Liver (tissue), 8 donors: ENCODE measurements at regions not wholly inside any gene's neighbourhood (a gene's known extent, or its start where the extent isn't known, plus 50 kb on each side); places are given as distances from the start of the nearest gene placed in this dataset.

ENCODE experiments used
- DNase-seq: peaks from one replicate; pipeline ENCODE4 v3.0.0-alpha.2; 2017; ENCODE audit warnings: low spot score
- H3K27ac ChIP-seq, 2 donors: one replicate each; pipeline ENCODE4 v1.7.0; 2013; ENCODE audit warnings: inconsistent platforms in 2 of 2, low read length in 2 of 2, control low read depth in 1 of 2, low read depth in 1 of 2, mild to moderate bottlenecking in 1 of 2
- H3K27me3 ChIP-seq, 4 donors: one replicate each; pipeline versions ENCODE4 v1.6.1 to v1.7.0; 2013; ENCODE audit warnings: low read length in 3 of 4, inconsistent platforms in 1 of 4, mild to moderate bottlenecking in 1 of 4, moderate library complexity in 1 of 4; ENCODE audit not compliant: control insufficient read depth in 4 of 4, insufficient read depth in 4 of 4
- H3K36me3 ChIP-seq, 4 donors: one replicate each; pipeline versions ENCODE4 v1.6.1 to v1.7.0; 2013; ENCODE audit warnings: low read length in 3 of 4, mild to moderate bottlenecking in 3 of 4, low read depth in 1 of 4, moderate library complexity in 1 of 4; ENCODE audit not compliant: control insufficient read depth in 4 of 4, insufficient read depth in 3 of 4
- H3K4me1 ChIP-seq, 4 donors: one replicate each; pipeline versions ENCODE4 v1.6.1 to v1.7.0; 2013; ENCODE audit warnings: low read length in 3 of 4, mild to moderate bottlenecking in 3 of 4, moderate library complexity in 1 of 4; ENCODE audit not compliant: control insufficient read depth in 4 of 4, insufficient read depth in 4 of 4
- H3K4me3 ChIP-seq, 3 donors: one replicate each; pipeline versions ENCODE4 v1.6.1 to v1.7.0; 2013; ENCODE audit warnings: low read length in 3 of 3, control low read depth in 1 of 3, low read depth in 1 of 3, mild to moderate bottlenecking in 1 of 3
- H3K9ac ChIP-seq, 2 donors: one replicate each; pipeline ENCODE4 v1.7.0; 2013; ENCODE audit warnings: low read length in 2 of 2, mild to moderate bottlenecking in 2 of 2, moderate library complexity in 2 of 2, control low read depth in 1 of 2, low read depth in 1 of 2
- H3K9me3 ChIP-seq, 4 donors: one replicate each; pipeline versions ENCODE4 v1.6.1 to v1.7.0; 2013; ENCODE audit warnings: low read length in 3 of 4; ENCODE audit not compliant: control insufficient read depth in 4 of 4
- CTCF ChIP-seq: fragments of 150-350 bp; IDR thresholded peaks from 2 replicates; pipeline ENCODE4 v1.5.1; 2017; ENCODE audit warnings: improper control_type of control experiment, low read depth, low read length; ENCODE audit not compliant: missing input control
- EGR1 ChIP-seq, 2 donors: IDR thresholded peaks; 2 replicates each; pipeline ENCODE4 v1.6.1; 2016 to 2018; ENCODE audit warnings: antibody characterized with exemption in 2 of 2, low read depth in 2 of 2
- FOXA1 ChIP-seq: IDR thresholded peaks from 2 replicates; pipeline ENCODE4 v1.6.1; 2016; ENCODE audit warnings: antibody characterized with exemption
- FOXA2 ChIP-seq: IDR thresholded peaks from 2 replicates; pipeline ENCODE4 v1.6.1; 2016; ENCODE audit warnings: antibody characterized with exemption
- GABPA ChIP-seq, 2 donors: IDR thresholded peaks in 1 of 2; conservative IDR thresholded peaks in 1 of 2; 2 replicates each; pipeline ENCODE4 v1.6.1; 2016; ENCODE audit warnings: antibody characterized with exemption in 2 of 2, mild to moderate bottlenecking in 1 of 2, moderate library complexity in 1 of 2
- HNF4A ChIP-seq, 2 donors: conservative IDR thresholded peaks; 2 replicates each; pipeline ENCODE4 v1.6.1; 2016; ENCODE audit warnings: antibody characterized with exemption in 2 of 2, mild to moderate bottlenecking in 2 of 2
- HNF4G ChIP-seq: IDR thresholded peaks from 2 replicates; pipeline ENCODE4 v1.6.1; 2016; ENCODE audit warnings: antibody characterized with exemption
- NR2F2 ChIP-seq: IDR thresholded peaks from 2 replicates; pipeline ENCODE4 v1.6.1; 2016; ENCODE audit warnings: antibody characterized with exemption
- RAD21 ChIP-seq, 2 donors: IDR thresholded peaks; 2 replicates each; pipeline ENCODE4 v1.6.1; 2016; ENCODE audit warnings: antibody characterized with exemption in 2 of 2, mild to moderate bottlenecking in 2 of 2
- REST ChIP-seq: IDR thresholded peaks from 2 replicates; pipeline ENCODE4 v1.6.1; 2016; ENCODE audit warnings: antibody characterized with exemption, mild to moderate bottlenecking
- RXRA ChIP-seq, 2 donors: IDR thresholded peaks; 2 replicates each; pipeline ENCODE4 v1.6.1; 2017 to 2018; ENCODE audit warnings: antibody characterized with exemption in 2 of 2, mild to moderate bottlenecking in 1 of 2
- TAF1 ChIP-seq: conservative IDR thresholded peaks from 2 replicates; pipeline ENCODE4 v1.6.1; 2016; ENCODE audit warnings: antibody characterized with exemption, mild to moderate bottlenecking
- ZBTB33 ChIP-seq: IDR thresholded peaks from 2 replicates; pipeline ENCODE4 v1.6.1; 2016; ENCODE audit warnings: antibody characterized with exemption
- WGBS: extraction: QIAGEN DNeasy Blood & Tissue Kit; methylation state at CpG from one replicate; pipeline ENCODE4 v1.1.7; 2013; 5-methylcytosine and 5-hydroxymethylcytosine counted together
- donor health status: healthy.
- donor health status: healthy.
- donor health status: healthy.
- donor health status: healthy.
- donor health status: healthy.

GRCh38 chr9:80954521-80954920, 734.8 kb downstream of the TLE1 start:
- Histone ChIP-seq H3K9me3 (no peaks in the 10 kb centered on the region), H3K4me1 (no peaks in the 10 kb centered on the region), H3K27ac (no peak overlapping the region), H3K27me3 (no peaks in the 10 kb centered on the region), H3K4me3 (no peak overlapping the region), H3K36me3 (no peaks in the 10 kb centered on the region), H3K9ac (no peak overlapping the region)
- 65% methylated on average over 2 of the region's 2 CpGs for WGBS
- TF ChIP-seq FOXA2 (no peak), HNF4G (no peak), FOXA1 (no peak), CTCF (no peak), RXRA (IDR thresholded peaks at IDR 0.05) (no peak), HNF4A (conservative IDR thresholded peaks at IDR 0.05) (no peak)
- no peak for DNase-seq

- Histone ChIP-seq H3K9me3 (no peaks in the 10 kb centered on the region), H3K9ac (no peak overlapping the region), H3K27ac (no peak overlapping the region), H3K4me3 (no peak overlapping the region), H3K4me1 (no peaks in the 10 kb centered on the region), H3K36me3 (no peaks in the 10 kb centered on the region), H3K27me3 (no peaks in the 10 kb centered on the region)
- no peak for DNase-seq
- no peak for TF ChIP-seq EGR1 (IDR thresholded peaks at IDR 0.05; ENCODE audit: low read depth in 2 of 2)
- TF ChIP-seq RAD21 (IDR thresholded peaks at IDR 0.05), result no peak
- TF ChIP-seq GABPA (IDR thresholded peaks at IDR 0.05 in 1 of 2, conservative IDR thresholded peaks at IDR 0.05 in 1 of 2), result no peak
- TF ChIP-seq NR2F2, result no peak
- no peak for TF ChIP-seq TAF1
- TF ChIP-seq REST, result no peak
- no peak for TF ChIP-seq RXRA (IDR thresholded peaks at IDR 0.05)
- TF ChIP-seq ZBTB33, result no peak
- 84% methylated on average over 5 of the region's 5 CpGs for WGBS
These were observed 736.9 kb downstream of the TLE1 start for GRCh38 chr9:80952363-80952922.
